Neural cell (in vitro differentiated cells): ENCODE measurements at regions not wholly inside any gene's neighbourhood (a gene's known extent, or its start where the extent isn't known, plus 50 kb on each side); places are given as distances from the start of the nearest gene placed in this dataset.

Experiments
- CTCF ChIP-seq: fragments of 450-650 bp; IDR thresholded peaks from 2 replicates; pipeline ENCODE4 v1.5.1; 2014; ENCODE audit warnings: antibody characterized with exemption, mild to moderate bottlenecking, moderate library complexity; ENCODE audit not compliant: poor library complexity, severe bottlenecking
- EP300 ChIP-seq: fragments of 450-650 bp; conservative IDR thresholded peaks from 2 replicates; pipeline ENCODE4 v1.6.1; 2014; ENCODE audit warnings: antibody characterized with exemption, mild to moderate bottlenecking, moderate library complexity; ENCODE audit not compliant: poor library complexity, severe bottlenecking
- EZH2 ChIP-seq: fragments of 200-600, 300-800 bp; shearing (Covaris generic), sonication (generic); IDR thresholded peaks from 2 replicates; pipeline ENCODE4 v1.6.1; 2014; ENCODE audit warnings: antibody characterized with exemption, low read length, borderline replicate concordance, mild to moderate bottlenecking; ENCODE audit not compliant: insufficient read depth, poor library complexity, severe bottlenecking
- POLR2AphosphoS5 ChIP-seq: IDR thresholded peaks from 2 replicates; pipeline ENCODE4 v1.6.1; 2012
- REST ChIP-seq: IDR thresholded peaks from 2 replicates; pipeline ENCODE4 v1.6.1; 2012; ENCODE audit warnings: borderline replicate concordance
- SMC3 ChIP-seq: fragments of 450-650 bp; conservative IDR thresholded peaks from 2 replicates; pipeline ENCODE4 v1.6.1; 2014; ENCODE audit warnings: antibody characterized with exemption, mild to moderate bottlenecking, moderate library complexity; ENCODE audit not compliant: poor library complexity
- TAF1 ChIP-seq: IDR thresholded peaks from 2 replicates; pipeline ENCODE4 v1.6.1; 2012; ENCODE audit warnings: low read depth

GRCh38 chr2:196376984-196377877 is 205.9 kb upstream of the STK17B start:
- TF ChIP-seq CTCF (no peak), EZH2 (no peak), TAF1 (no peak), SMC3 (no peak), POLR2AphosphoS5 (no peak), REST (no peak), EP300 (no peak)
